ENCODE measurements at regions not wholly inside any gene's neighbourhood (a gene's known extent, or its start where the extent isn't known, plus 50 kb on each side); places are given as distances from the start of the nearest gene placed in this dataset.

DNA sequence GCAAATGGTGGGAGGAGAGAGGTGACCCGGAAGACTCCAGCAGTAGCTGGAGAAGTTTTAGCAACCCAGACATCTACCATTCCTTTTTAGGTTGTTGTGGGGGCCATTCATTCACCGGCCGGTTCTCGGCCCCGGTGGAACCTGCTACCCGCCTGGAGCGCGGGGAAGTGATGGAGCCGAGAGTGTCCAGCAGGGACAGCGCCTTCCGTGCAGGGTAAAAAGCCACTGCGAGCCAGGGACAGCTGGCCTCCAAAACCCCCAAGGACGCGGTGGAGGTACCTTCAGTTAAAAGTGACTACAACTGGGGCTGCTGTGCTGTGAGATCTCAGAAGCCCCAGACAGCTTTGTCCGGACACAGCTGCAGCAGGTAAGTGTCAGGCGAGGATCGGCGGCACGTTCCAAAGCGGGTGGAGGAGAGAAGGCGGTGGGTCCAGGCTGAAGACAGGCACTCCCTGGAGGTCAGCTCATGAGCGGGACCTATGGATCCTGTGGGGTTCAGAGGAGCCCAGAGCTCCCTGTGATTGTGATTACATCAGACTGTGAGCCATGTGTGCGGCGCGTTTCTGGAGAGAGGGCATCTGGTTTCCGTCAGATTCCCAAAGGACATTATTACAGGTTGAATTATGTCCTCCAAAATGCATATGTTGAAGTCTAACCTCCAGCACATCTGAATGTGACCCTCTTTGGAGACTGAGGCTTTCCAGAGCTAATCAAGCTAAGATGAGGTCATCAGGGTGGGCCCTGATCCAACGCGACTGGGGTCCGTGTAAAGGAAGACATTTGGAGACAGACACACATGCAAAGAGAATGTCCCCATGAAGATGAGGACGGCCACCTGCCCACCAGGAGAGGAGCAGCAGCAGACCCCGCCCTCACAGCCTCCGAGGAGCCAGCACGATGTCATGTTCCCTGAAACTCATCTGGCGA is 276.3 kb downstream of the EIPR1 start:
- H3K36me3 ChIP-seq (ENCODE audit: control insufficient read depth, insufficient read depth, low read length): no peaks in the 10 kb centered on the region
- H3K4me3 ChIP-seq (ENCODE audit: low read depth, low read length): no peak overlapping the region
- TF ChIP-seq, protein P1, sequence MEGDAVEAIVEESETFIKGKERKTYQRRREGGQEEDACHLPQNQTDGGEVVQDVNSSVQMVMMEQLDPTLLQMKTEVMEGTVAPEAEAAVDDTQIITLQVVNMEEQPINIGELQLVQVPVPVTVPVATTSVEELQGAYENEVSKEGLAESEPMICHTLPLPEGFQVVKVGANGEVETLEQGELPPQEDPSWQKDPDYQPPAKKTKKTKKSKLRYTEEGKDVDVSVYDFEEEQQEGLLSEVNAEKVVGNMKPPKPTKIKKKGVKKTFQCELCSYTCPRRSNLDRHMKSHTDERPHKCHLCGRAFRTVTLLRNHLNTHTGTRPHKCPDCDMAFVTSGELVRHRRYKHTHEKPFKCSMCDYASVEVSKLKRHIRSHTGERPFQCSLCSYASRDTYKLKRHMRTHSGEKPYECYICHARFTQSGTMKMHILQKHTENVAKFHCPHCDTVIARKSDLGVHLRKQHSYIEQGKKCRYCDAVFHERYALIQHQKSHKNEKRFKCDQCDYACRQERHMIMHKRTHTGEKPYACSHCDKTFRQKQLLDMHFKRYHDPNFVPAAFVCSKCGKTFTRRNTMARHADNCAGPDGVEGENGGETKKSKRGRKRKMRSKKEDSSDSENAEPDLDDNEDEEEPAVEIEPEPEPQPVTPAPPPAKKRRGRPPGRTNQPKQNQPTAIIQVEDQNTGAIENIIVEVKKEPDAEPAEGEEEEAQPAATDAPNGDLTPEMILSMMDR (IDR thresholded peaks at IDR 0.05; ENCODE audit: insufficient read depth, low read length, poor library complexity, severe bottlenecking): no peak
- no peak for DNase-seq (ENCODE audit: low read depth)
- peaks cover 3% of the 10 kb centered on the region for H3K27me3 ChIP-seq (ENCODE audit: control insufficient read depth, insufficient read depth, low read length)

DNA sequence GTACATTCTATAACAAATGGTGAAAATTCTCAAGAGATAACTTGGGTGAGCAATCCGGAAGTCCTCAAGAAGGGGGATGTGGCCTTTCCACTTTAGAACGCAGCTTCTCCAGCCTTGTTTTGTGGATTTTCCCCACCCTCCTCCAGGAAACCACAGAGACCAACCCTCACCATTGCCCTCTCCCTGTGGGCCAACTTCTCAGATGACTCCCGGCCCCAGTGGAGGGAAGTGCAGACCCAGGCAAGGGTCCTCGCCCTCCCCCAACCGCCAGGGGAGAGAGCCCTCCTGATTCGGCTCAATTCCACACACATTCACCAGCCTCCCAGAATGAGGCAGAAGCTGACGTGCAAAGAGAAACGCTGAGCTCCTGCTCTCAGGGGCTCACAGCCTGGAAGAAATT is 277.2 kb downstream of the EIPR1 start:
- peaks cover 3% of the 10 kb centered on the region for H3K27me3 ChIP-seq (ENCODE audit: control insufficient read depth, insufficient read depth, low read length)
- no peak for DNase-seq (ENCODE audit: low read depth)
- TF ChIP-seq, protein P1 (IDR thresholded peaks at IDR 0.05; ENCODE audit: insufficient read depth, low read length, poor library complexity, severe bottlenecking): no peak

DNA sequence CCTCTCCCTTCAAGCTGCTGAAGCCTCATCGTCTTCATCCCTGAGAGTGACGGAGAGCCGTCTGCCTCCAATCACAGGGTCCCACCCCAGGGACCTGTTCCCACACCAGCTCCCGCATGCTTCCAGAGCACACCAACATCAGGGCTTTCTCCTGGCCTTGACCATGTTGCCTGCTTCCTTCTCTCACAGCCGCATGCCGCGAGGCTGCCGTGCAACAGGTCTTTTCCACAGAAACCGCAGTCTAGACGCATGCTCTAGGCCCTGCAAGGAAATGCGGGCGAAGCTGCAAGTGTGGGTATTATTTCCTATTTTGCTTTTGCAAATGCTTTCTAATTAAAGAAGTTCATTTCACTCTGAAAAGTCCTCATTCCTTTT is 277.8 kb downstream of the EIPR1 start:
- H3K4me3 ChIP-seq (ENCODE audit: low read depth, low read length): no peak overlapping the region
- no peaks in the 10 kb centered on the region for H3K36me3 ChIP-seq (ENCODE audit: control insufficient read depth, insufficient read depth, low read length)
- DNase-seq (ENCODE audit: low read depth): no peak
- peaks cover 3% of the 10 kb centered on the region for H3K27me3 ChIP-seq (ENCODE audit: control insufficient read depth, insufficient read depth, low read length)
- TF ChIP-seq, protein P1 (IDR thresholded peaks at IDR 0.05; ENCODE audit: insufficient read depth, low read length, poor library complexity, severe bottlenecking): no peak

More for the DNA sequence above, 277.2 kb downstream of the EIPR1 start:
- Histone ChIP-seq H3K36me3 (ENCODE audit: control insufficient read depth, insufficient read depth, low read length) (no peaks in the 10 kb centered on the region), H3K4me3 (ENCODE audit: low read depth, low read length) (no peak overlapping the region)

DNA sequence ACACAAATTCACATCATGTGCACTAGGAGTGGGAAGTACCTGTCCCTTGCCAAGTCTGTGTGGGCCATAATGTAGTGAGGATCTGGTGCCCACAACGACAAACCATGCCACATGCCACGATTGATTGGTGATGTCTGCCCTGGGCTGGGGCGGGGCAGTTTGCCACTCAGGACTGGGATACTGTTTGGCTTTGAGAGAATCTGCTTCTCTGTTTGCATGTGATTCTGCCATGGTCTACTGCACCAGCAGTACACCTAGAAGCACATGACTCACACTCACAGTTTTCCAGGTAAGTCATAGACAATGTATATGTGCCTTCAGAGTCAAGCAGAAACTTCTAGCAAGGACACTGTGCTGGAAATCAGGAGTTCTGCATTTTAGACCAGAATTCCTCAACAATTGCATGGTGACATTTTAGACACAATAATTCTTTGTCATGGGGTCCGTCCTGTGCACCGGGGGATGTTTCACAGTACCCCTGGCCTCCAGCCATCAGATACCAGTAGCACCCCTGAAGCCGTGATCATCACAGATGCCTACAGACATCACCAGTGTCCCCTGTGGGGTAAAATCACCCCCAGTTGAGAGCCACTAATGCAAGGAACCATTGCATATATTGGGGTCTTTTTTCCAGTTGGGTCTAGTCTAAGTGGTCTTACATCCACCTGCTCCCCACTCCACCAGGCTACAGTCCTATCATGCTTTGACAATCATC is 278.3 kb downstream of the EIPR1 start:
- no peak for DNase-seq (ENCODE audit: low read depth)
- H3K27me3 ChIP-seq (ENCODE audit: control insufficient read depth, insufficient read depth, low read length): peaks cover 3% of the 10 kb centered on the region
- H3K4me3 ChIP-seq (ENCODE audit: low read depth, low read length): no peak overlapping the region
- TF ChIP-seq, protein P1 (IDR thresholded peaks at IDR 0.05; ENCODE audit: insufficient read depth, low read length, poor library complexity, severe bottlenecking): no peak
- no peaks in the 10 kb centered on the region for H3K36me3 ChIP-seq (ENCODE audit: control insufficient read depth, insufficient read depth, low read length)

DNA sequence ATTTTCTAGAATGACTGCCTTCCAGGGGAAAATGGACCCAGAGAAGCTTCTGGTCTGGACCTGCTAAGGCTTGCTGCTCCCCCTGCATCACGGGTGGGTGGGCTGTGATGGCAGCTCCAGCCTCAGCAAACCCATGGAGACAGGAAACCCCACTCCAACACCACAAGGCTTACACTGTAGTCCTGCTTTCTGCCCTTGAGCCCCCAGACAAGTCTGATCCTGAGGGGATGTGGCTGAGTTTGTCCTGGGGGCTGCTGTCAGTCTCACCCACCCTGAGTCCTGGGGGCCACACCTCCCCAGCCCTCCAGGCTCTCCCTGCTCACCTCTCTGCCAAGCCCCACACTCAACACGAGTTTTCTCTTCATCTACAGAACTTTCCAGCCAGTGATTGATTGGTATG is 279.4 kb downstream of the EIPR1 start:
- TF ChIP-seq, protein P1 (IDR thresholded peaks at IDR 0.05; ENCODE audit: insufficient read depth, low read length, poor library complexity, severe bottlenecking): no peak
- Histone ChIP-seq H3K4me3 (ENCODE audit: low read depth, low read length) (no peak overlapping the region), H3K36me3 (ENCODE audit: control insufficient read depth, insufficient read depth, low read length) (no peaks in the 10 kb centered on the region), H3K27me3 (ENCODE audit: control insufficient read depth, insufficient read depth, low read length) (peaks cover 2% of the 10 kb centered on the region)
- no peak for DNase-seq (ENCODE audit: low read depth)

Measured in kidney epithelial cell (primary cell).